Lower leg skin (tissue), 4 donors: ENCODE measurements at regions not wholly inside any gene's neighbourhood (a gene's known extent, or its start where the extent isn't known, plus 50 kb on each side); places are given as distances from the start of the nearest gene placed in this dataset.

ENCODE experiments used
- DNase-seq, 2 donors: peaks; one replicate each; pipeline ENCODE4 v3.0.0-alpha.2; 2019; ENCODE audit warnings: low spot score in 2 of 2
- H3K4me3 ChIP-seq: fragments of 200-600 bp; sonication (generic); 2 replicates; pipeline ENCODE4 v1.5.1; 2017; ENCODE audit warnings: mild to moderate bottlenecking, low read depth; ENCODE audit not compliant: poor library complexity, severe bottlenecking
- CTCF ChIP-seq, 3 donors: fragments of 450-650 bp; IDR thresholded peaks; one replicate each; pipeline ENCODE4 v1.5.1; 2016; ENCODE audit warnings: antibody characterized with exemption in 3 of 3, mild to moderate bottlenecking in 3 of 3, moderate library complexity in 2 of 3
- POLR2A ChIP-seq, 2 donors: fragments of 450-650 bp; IDR thresholded peaks; one replicate each; pipeline ENCODE4 v1.6.1; 2016 to 2017; ENCODE audit warnings: antibody characterized with exemption in 2 of 2, mild to moderate bottlenecking in 1 of 2, moderate library complexity in 1 of 2
- WGBS, 2 donors: methylation state at CpG; one replicate each; pipeline ENCODE4 v1.1.5; 2018; 5-methylcytosine and 5-hydroxymethylcytosine counted together
- intact Hi-C: fragments of 100-400 bp; cut with DNase I; formaldehyde crosslinking; loops from one replicate; pipeline ENCODE4 v1.15.0; 2023; ENCODE audit warnings: low total_unique reads

GRCh38 chr18:38826247-38826646, 1260.6 kb upstream of the CELF4 start:
- 91 to 93% methylated on average over 2 of the region's 2 CpGs for WGBS, 2 donors
- no peak overlapping the region for H3K4me3 ChIP-seq
- no peak for DNase-seq
- intact Hi-C loops = no loop called here
- no peak for TF ChIP-seq POLR2A (IDR thresholded peaks at IDR 0.05)
- TF ChIP-seq CTCF (IDR thresholded peaks at IDR 0.05) = no peak

GRCh38 chr18:38811209-38811608, 1245.6 kb upstream of the CELF4 start:
- DNase-seq = no peak
- no peak overlapping the region for H3K4me3 ChIP-seq
- intact Hi-C loops = no loop called here
- WGBS, 2 donors = 67 to 75% methylated on average over 2 of the region's 2 CpGs
- no peak for TF ChIP-seq POLR2A (IDR thresholded peaks at IDR 0.05)
- no peak for TF ChIP-seq CTCF (IDR thresholded peaks at IDR 0.05)

GRCh38 chr18:38810789-38811188, 1245.2 kb upstream of the CELF4 start:
- TF ChIP-seq CTCF (IDR thresholded peaks at IDR 0.05) = no peak
- no peak for TF ChIP-seq POLR2A (IDR thresholded peaks at IDR 0.05)
- intact Hi-C loops = no loop called here
- no peak for DNase-seq
- 70 to 76% methylated on average over 4 of the region's 4 CpGs for WGBS, 2 donors
- H3K4me3 ChIP-seq = no peak overlapping the region

- TF ChIP-seq CTCF (IDR thresholded peaks at IDR 0.05) (no peak), POLR2A (IDR thresholded peaks at IDR 0.05) (no peak)
- WGBS, 2 donors = 88 to 90% methylated on average over 3 of the region's 3 CpGs
- no peak overlapping the region for H3K4me3 ChIP-seq
- no peak for DNase-seq
- intact Hi-C loops = no loop called here
Observed at GRCh38 chr18:38807915-38808314, 1242.3 kb upstream of the CELF4 start.

GRCh38 chr18:38805256-38805655, 1239.7 kb upstream of the CELF4 start:
- H3K4me3 ChIP-seq = no peak overlapping the region
- intact Hi-C loops = no loop called here
- no peak for DNase-seq
- TF ChIP-seq POLR2A (IDR thresholded peaks at IDR 0.05) (no peak), CTCF (IDR thresholded peaks at IDR 0.05) (no peak)
- WGBS, 2 donors = 74 to 75% methylated on average over 1 of the region's 1 CpG

- TF ChIP-seq CTCF (IDR thresholded peaks at IDR 0.05) = no peak
- TF ChIP-seq POLR2A (IDR thresholded peaks at IDR 0.05) = no peak
- H3K4me3 ChIP-seq = no peak overlapping the region
- intact Hi-C loops = no loop called here
- no peak for DNase-seq
- WGBS, 2 donors = 47 to 51% methylated on average over 2 of the region's 2 CpGs
Observed at GRCh38 chr18:38801640-38802039, 1236.0 kb upstream of the CELF4 start.
